GM19240 (cell line): ENCODE measurements at regions not wholly inside any gene's neighbourhood (a gene's known extent, or its start where the extent isn't known, plus 50 kb on each side); places are given as distances from the start of the nearest gene placed in this dataset.

Source experiments
- DNase-seq: peaks from one replicate; pipeline ENCODE4 v3.0.0; 2011; ENCODE audit warnings: low spot score; ENCODE audit not compliant: insufficient read length

- DNase-seq = no peak
Observed at GRCh38 chr15:85889956-85890619, 95.4 kb upstream of the KLHL25 start.

DNA sequence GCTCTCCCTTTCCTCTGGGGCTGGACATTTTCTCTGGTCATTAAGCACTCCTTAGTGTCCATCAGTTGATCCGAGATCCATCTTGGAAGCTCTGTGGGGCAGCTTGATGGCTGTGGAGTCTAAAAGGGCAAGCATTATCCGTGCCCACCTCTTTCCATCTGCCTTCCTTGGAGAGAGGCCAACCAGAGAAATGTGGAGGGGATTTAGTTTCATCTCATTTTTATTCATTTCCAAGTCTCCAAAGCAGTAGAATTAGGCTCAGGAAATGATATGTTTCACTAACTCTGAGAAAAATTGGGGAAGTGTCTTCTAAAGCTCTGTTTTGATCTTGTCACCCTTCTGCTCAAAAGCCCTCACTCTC lies 95.9 kb upstream of the KLHL25 start:
- DNase-seq = no peak

DNA sequence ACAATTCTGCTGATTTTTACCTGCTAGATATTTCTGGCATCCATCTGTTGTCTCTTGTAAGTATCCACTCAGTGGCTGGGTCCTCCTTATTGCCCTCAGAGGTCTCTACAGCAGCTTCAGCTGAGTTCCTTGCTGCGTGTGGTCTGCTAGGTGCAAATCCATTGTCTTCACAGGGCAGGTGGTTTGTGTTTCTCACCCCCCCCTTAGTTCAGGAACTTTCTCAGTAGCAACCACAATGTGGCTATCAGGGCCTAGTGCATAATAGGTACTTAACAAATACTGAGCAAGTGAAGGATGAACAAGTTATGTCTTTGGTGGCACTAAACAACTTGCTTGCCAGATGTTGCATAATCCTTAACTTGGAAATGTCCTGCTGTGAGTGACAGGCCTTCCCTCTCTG lies 96.7 kb upstream of the KLHL25 start:
- DNase-seq = no peak

DNA sequence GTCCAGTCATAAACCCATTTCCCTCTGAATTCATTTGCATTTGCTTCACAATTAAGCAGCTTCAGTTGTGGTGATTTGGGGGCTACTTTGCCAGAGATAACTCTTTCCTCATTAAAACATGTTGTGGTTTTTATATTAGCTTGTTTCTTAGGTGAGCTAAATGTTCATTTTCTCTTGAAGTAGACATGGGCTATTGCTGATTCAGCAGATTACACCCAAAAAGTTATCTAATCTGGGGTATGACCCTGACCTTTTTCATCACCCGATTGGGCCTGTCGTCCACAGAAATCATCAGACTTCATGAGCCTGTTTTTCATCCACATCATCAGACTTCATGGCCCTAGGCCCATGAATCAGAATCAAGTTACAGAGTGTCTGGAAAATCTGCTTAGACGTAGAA lies 97.5 kb upstream of the KLHL25 start:
- no peak for DNase-seq

DNA sequence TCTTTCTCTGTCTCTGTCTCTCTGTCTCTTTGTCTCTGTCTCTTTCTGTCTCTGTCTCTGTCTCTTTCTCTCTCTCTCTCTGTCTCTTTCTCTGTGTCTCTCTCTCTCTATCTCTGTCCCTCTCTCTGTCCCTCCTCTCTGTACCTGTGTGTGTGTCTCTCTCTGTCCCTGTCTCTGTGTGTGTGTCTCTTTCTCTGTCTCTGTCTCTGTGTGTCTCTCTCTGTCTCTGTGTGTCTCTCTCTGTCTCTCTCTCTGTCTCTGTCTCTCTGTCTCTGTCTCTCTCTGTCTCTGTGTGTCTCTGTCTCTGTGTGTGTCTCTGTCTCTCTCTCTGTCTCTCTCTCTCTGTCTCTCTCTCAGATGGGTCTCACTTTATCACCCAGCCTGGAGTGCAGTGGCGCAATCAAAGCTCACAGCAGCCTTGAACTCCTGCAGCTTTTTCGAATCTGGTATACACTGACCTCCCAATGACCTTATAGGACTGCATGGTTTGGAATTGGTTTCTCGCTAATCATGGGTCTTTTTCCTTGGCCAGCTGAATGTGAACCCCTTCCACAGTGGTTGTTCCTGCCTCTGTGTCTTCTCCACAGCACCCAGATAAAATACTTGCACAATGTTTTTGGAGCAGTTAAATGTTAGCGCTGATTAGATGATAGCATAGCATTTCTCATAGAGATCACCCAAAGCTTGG lies 102.6 kb upstream of the KLHL25 start:
- no peak for DNase-seq

GRCh38 chr15:85897895-85898717 lies 103.4 kb upstream of the KLHL25 start:
- DNase-seq = no peak

- no peak for DNase-seq
Observed at GRCh38 chr15:85899927-85900326, 105.2 kb upstream of the KLHL25 start.

GRCh38 chr15:85905751-85906450 lies 111.2 kb upstream of the KLHL25 start:
- no peak for DNase-seq

- DNase-seq = no peak
Observed at GRCh38 chr15:85906640-85907039, 111.9 kb upstream of the KLHL25 start.

- no peak for DNase-seq
Observed at GRCh38 chr15:85910834-85911233, 116.1 kb upstream of the KLHL25 start.

DNA sequence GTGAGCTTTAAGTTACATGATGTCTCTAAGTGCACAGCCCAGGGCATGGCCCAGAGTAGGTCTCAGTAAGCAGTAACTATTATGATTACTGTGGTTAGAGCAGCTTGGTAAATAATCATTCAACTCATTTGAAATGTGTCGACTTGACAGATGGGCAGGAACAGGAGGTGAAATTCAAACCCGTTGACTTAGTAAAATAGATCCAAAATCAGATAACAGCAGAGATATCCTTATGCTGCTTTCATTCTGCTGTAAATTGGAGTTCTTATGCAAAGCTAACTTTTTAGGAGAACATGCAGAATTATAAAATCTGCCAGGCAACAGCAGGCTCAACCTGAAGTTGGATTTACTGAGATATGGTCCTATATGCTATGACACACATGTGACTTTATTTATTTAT lies 118.7 kb upstream of the KLHL25 start:
- no peak for DNase-seq

DNA sequence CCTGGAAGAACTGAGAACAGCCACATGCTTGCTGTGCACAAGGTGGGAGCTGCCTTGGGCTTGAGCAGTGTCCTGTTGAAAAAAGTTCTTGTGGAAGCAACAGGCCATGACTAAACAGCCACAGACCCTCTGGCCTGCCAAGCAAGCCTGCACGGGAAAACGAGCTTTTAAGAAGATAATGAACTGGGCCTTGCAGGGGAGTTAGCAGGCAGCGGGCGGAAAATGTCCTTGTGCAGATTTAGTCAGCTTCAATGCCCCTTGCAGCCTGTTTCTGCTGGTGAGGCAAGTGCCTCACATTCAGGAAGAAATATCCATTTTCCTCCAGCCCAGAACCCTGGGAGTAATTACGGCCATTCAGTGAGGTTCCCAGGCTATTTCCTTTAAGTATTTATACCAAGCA lies 126.2 kb upstream of the KLHL25 start:
- DNase-seq = no peak

DNA sequence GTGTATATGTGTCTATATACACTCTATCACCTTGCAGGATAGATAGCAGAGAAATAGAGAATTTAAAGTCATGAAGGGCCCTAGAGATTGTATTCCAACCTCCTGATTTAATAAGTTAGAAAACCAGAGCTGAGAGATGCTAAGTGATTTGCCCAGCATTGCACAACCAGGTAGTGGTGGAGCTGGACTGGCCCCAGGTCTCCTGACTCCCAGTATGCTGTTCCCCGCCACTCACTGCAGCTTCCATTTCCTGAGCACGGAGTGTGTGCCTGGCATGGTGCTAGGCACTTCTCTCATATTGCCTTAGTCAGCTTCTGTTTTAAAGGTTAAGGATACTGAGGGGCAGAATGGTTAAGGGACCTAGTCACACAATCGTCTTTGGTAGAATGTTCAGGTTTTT lies 129.4 kb upstream of the KLHL25 start:
- DNase-seq = no peak

GRCh38 chr15:85925649-85926237 lies 131.0 kb upstream of the KLHL25 start:
- DNase-seq = no peak

DNA sequence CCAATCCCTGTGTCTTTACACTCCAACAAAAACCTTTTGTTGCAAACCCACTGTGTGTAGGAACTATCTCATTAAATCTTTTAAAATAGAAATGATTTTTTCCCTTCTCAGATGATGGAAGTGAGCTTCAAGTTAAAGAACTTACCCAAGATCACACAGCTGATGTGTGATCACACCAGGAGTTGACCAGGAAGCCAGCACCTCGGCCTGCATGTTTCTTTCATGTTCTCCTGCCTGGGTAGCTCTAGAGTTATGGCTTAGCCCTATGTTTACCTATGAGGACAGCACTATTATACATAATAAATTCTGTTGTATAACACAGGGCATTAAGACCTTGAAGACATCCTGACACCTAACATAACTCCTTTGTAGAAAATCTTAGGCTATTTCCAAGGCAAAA lies 132.1 kb upstream of the KLHL25 start:
- DNase-seq = no peak

DNA sequence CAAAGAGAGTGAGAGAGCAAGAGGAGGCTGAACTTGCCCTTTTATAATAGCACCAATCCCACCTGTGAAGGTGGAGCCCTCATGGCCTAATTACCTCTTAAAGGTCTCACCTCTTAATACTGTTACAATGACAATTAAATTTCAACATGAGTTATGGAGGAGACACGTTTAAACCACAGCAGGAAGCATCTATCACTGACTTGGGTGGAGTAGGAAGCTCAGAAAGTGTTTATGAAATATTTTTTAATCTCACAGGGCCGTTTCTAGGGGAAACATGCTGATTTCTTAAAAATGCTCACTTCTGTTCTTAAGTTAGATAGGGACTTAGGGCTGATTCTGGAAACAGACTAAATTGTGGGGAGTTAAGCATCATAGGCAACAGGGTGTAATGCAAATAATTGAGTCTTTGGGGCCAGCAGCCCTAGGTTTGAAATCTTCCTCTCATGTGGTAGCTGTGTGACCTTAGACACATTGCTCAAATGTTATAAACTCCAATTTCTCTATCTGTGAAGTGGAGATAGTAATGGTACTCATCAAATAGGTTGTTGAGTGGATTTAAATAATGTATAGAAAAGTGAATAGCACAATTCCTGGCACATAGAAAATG lies 133.3 kb upstream of the KLHL25 start:
- DNase-seq = no peak

- no peak for DNase-seq
Observed at GRCh38 chr15:85929786-85930185, 135.1 kb upstream of the KLHL25 start.

- DNase-seq = no peak
Observed at GRCh38 chr15:85932391-85932790, 137.7 kb upstream of the KLHL25 start.

DNA sequence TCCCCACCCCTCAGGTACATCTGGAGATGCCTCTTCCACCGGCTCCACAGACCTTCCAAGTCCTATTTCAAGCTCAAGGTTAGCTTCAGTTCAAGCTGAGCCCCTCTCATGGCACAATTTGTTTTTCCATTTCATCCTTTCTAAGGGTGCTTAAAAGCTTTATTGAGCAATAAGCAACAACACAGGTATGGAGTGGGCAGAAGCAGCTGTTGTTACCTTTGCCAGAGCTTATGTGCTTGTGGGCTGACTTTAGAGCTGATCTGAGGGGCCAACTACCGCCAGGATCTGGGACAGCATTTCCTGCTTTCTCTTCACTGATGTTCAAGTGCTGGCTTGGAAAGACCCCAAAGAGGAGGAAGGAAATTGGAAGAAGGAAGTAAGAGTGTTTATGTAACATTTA lies 140.0 kb upstream of the KLHL25 start:
- DNase-seq = no peak

DNA sequence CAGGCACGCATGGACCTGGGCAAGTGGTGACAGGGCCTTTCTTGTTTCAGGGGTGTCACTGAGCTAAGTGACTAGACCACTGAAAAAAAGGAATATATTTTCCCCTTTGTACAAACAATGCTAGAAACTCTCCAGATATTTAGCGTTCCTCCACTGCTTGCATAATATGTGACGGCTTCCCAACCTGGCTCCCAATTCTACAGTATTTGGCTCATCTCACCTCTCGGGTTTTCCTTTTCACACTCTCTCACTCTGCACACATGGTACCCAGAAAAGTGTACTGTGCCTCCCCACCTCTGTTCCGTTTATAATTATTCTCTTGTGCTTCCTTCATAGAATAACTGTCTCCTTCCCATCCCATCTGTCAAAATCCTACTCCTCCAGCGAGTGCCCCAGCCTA lies 140.5 kb upstream of the KLHL25 start:
- DNase-seq = no peak

DNA sequence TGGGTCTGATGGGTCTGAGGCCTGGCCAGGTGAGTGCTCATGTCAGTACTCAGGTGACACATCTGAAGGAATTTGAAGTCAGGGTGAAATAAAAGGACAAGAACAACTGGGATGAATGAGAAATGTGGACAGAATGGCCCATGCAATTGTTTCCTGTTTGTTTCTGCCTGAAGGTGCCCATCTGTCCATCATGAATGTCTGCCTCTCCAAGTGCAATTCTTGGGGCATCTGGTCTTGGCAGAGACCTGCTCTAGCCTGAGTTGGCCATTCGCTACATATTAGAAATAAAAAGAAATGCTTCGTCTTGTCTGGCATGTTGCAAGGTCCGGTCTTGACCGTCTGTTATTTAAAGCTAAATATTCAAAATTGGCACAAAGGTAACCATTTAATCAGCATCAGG lies 142.0 kb upstream of the AGBL1 start:
- no peak for DNase-seq
